Retinal pigment epithelial cell (primary cell): ENCODE measurements at regions not wholly inside any gene's neighbourhood (a gene's known extent, or its start where the extent isn't known, plus 50 kb on each side); places are given as distances from the start of the nearest gene placed in this dataset.

Experiments
- DNase-seq: peaks from one replicate; pipeline ENCODE4 v3.0.0-alpha.2; 2010; ENCODE audit warnings: low read depth
- H3K4me3 ChIP-seq: 2 replicates; pipeline ENCODE4 v1.5.1; 2011; ENCODE audit warnings: mild to moderate bottlenecking, low read length, control low read depth, moderate library complexity
- TF ChIP-seq, protein P1 (sequence below): conservative IDR thresholded peaks from 2 replicates; pipeline ENCODE4 v1.5.1; 2011; ENCODE audit warnings: low read depth, low read length, control low read depth, inconsistent platforms

DNA sequence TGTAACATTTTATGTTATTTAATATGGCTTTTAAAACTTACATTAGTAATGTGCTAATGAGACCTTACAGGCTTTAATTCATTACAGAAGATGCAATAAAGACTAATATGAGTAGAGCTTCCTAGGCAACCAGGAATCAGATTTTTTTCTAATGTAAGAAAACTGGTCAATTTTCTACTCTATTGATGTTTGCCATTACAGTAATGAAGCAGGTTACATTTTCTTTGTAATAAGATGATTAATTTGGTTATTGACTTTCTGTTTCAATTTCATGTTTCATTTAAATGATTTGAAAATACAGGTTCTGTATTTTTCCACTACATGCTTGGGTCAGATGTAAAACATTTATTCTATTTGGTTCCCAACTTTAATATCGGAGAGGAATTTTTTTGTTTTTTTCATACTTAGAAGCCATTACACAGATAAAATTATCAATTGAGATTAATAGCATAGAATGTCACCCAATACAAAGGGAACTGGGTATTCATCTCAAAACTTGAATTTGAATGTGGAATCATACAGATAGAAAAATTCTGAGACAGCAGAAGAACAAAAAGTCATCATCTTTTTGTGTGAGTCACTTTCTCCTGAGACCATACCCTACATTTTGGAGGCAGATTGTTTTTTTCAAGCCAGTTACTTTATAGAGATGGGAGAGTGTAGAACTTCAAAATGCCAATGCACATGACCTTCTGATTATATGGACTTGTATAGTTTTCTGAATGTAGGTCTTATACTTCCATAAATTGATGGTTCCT, 133.6 kb upstream of the HMHB1 start:
- TF ChIP-seq, protein P1, sequence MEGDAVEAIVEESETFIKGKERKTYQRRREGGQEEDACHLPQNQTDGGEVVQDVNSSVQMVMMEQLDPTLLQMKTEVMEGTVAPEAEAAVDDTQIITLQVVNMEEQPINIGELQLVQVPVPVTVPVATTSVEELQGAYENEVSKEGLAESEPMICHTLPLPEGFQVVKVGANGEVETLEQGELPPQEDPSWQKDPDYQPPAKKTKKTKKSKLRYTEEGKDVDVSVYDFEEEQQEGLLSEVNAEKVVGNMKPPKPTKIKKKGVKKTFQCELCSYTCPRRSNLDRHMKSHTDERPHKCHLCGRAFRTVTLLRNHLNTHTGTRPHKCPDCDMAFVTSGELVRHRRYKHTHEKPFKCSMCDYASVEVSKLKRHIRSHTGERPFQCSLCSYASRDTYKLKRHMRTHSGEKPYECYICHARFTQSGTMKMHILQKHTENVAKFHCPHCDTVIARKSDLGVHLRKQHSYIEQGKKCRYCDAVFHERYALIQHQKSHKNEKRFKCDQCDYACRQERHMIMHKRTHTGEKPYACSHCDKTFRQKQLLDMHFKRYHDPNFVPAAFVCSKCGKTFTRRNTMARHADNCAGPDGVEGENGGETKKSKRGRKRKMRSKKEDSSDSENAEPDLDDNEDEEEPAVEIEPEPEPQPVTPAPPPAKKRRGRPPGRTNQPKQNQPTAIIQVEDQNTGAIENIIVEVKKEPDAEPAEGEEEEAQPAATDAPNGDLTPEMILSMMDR, result no peak
- no peak for DNase-seq
- no peak overlapping the region for H3K4me3 ChIP-seq

DNA sequence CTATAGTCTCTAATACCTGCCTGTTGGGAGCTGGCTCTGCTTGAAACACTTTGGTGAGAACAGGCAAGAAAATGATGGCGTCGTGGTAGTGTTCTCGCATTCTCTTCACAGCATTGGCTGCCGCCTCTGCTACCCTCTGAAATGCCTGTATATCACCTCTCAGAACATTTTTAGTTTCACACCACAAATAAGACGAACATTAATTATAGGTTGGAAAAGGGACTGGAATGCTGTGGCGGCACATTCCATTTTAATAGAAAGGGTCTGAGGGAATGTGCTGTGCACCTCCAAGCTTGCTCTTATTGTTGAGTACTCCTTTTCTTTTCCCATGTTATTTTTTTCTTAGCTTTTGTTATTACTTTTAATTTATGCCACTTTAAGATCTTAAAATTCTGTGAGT, 134.6 kb upstream of the HMHB1 start:
- TF ChIP-seq, protein P1, result no peak
- no peak for DNase-seq

DNA sequence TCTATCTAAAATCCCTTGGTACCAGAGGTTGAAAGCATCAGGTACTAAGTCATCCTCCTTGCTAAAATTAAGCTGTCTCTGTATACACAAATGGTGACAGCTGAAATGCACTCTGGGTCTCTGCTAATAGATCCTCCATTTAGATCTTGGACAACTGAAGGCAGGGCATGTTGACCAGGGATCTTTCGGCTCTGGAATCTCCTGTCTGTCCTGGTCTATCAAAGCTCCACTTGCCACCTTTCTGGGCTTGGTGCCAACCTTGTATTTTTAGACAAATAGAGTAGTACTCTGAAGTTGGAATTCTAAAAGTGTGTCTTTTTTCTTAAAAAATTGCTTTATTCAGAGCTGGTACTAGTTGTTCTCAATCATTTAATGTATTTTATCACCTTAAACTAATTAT, 135.2 kb upstream of the HMHB1 start:
- TF ChIP-seq, protein P1, result no peak
- no peak for DNase-seq
- no peak overlapping the region for H3K4me3 ChIP-seq

More for the DNA sequence above, 134.6 kb upstream of the HMHB1 start:
- no peak overlapping the region for H3K4me3 ChIP-seq

DNA sequence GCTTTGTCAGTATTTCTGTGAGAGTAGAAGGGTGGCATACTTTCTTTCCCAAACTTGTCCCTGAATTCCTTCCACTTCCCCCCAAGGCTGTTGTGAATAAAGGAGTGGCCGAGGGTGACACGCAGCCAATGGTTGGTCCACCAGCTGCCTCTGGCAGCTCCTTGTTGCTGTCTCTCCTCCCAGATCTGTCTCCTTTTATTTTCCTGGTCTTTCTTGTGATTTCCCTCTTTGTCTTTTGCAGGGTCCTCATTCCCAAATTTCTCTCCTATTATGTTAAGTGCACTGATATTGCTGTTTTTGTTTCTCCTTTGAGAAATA, 137.5 kb upstream of the HMHB1 start:
- TF ChIP-seq, protein P1, result no peak
- DNase-seq, result no peak
- no peak overlapping the region for H3K4me3 ChIP-seq

DNA sequence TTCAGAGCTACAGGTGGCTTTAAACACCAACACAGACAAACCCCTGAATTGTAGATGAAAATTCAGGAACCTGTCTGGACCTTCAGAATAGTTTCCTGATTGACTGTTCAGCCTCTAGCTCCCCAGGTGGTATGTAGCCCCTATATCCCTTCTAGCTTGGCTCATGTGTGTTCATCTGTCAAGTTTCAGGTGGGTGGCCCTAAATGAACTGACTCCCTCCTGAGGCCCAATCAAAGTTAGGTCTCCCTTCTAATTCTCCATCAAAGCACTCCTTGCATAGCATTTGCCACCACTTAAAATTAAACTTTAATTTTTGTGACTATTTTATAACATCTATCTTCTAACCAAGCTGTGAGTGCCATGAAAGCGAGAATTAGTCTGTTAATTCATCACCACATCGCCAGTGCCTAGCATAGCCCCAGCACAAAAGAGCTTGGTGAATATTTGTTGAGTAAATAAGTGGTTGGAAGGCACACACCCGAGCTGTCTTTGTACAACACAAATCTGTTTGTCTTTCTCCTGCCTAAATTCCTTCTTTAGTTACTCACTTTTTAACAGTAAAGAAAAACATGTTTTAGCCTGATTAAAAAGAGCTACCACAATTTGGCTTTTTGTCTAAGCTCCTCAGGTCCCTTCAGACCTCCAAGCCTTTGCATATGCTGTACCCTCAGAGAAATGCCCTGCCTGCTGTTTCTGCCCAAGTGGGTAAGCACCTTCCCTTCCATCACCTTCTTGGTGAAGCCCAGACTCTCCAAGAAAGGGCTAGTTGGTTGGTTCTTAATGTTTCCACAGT, 138.1 kb upstream of the HMHB1 start:
- H3K4me3 ChIP-seq, result no peak overlapping the region
- DNase-seq, result no peak
- TF ChIP-seq, protein P1, result no peak

DNA sequence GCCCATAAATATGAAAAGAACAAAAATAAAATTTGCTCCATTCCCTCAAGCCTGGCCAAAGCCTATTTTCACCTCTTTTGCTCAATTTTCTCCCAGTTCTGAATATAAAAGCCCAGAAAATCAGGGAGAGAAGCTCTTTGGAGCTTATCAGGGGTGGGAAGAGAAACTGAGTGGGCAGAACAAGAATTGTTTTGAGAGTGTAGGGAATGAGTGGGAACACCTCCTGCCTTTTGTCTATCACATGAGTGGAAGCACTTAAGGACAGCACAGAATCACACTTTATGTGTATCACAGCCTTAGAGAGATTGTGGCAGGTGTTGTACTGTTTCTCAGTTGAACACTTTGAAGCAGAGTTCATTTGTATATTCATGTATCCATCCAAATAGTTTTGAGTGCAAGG, 139.2 kb upstream of the HMHB1 start:
- TF ChIP-seq, protein P1, result no peak
- no peak overlapping the region for H3K4me3 ChIP-seq
- no peak for DNase-seq
